Vagina (tissue), 2 donors: ENCODE measurements at regions not wholly inside any gene's neighbourhood (a gene's known extent, or its start where the extent isn't known, plus 50 kb on each side); places are given as distances from the start of the nearest gene placed in this dataset.

Source experiments
- POLR2A ChIP-seq, 2 donors: fragments of 450-650 bp; IDR thresholded peaks; one replicate each; pipeline ENCODE4 v1.6.1; 2017; ENCODE audit warnings: antibody characterized with exemption in 2 of 2, mild to moderate bottlenecking in 2 of 2, moderate library complexity in 2 of 2
- POLR2AphosphoS5 ChIP-seq, 2 donors: sonication (generic); formaldehyde crosslinking; IDR thresholded peaks; one replicate each; pipeline ENCODE4 v1.9.0; 2017; ENCODE audit warnings: antibody characterized with exemption in 2 of 2, mild to moderate bottlenecking in 2 of 2, low read depth in 1 of 2; ENCODE audit not compliant: insufficient read depth in 1 of 2
- TF ChIP-seq, protein P1 (sequence below), 3 experiments: fragments of 450-650 bp in 2 of 3; fragments of 200-600 bp in 1 of 3; sonication (generic) in 1 of 3; IDR thresholded peaks; one replicate each; pipeline ENCODE4 v1.5.1; 2017 to 2019; ENCODE audit warnings: antibody characterized with exemption in 3 of 3, mild to moderate bottlenecking in 2 of 3, moderate library complexity in 2 of 3

DNA sequence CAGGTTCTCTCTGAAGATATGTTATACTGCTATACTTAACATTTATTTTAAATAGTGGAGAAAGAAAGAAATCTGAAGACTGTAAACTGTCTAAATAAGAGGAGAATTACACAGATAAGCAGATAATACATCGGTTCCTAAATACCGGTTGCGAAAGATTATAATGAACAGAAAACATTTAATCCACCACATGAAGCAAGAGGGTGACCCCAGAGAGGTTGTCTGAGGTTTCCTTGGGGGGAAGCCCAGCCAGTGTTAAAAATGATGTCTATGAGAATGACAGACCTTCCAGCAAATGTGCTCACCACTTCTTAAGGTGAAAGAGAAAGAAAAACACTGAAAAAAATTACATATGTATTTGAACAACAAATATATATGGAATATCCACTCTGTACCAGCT is 356.4 kb upstream of the KAZN start:
- TF ChIP-seq, protein P1, sequence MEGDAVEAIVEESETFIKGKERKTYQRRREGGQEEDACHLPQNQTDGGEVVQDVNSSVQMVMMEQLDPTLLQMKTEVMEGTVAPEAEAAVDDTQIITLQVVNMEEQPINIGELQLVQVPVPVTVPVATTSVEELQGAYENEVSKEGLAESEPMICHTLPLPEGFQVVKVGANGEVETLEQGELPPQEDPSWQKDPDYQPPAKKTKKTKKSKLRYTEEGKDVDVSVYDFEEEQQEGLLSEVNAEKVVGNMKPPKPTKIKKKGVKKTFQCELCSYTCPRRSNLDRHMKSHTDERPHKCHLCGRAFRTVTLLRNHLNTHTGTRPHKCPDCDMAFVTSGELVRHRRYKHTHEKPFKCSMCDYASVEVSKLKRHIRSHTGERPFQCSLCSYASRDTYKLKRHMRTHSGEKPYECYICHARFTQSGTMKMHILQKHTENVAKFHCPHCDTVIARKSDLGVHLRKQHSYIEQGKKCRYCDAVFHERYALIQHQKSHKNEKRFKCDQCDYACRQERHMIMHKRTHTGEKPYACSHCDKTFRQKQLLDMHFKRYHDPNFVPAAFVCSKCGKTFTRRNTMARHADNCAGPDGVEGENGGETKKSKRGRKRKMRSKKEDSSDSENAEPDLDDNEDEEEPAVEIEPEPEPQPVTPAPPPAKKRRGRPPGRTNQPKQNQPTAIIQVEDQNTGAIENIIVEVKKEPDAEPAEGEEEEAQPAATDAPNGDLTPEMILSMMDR (IDR thresholded peaks at IDR 0.05): no peak
- TF ChIP-seq POLR2A (IDR thresholded peaks at IDR 0.05) (no peak), POLR2AphosphoS5 (IDR thresholded peaks at IDR 0.05; ENCODE audit: insufficient read depth in 1 of 2, low read depth in 1 of 2) (no peak)
